ENCODE measurements at regions not wholly inside any gene's neighbourhood (a gene's known extent, or its start where the extent isn't known, plus 50 kb on each side); places are given as distances from the start of the nearest gene placed in this dataset.

GRCh38 chr22:47247579-47248240, 485.3 kb downstream of the TBC1D22A start:
- TF ChIP-seq POLR2A (IDR thresholded peaks at IDR 0.05): no peak
- TF ChIP-seq CTCF (IDR thresholded peaks at IDR 0.05): peak in 1 of 6 experiments; percentile 12

Measured in esophagus squamous epithelium (tissue), 4 donors.